DND-41 (cell line): ENCODE measurements at regions not wholly inside any gene's neighbourhood (a gene's known extent, or its start where the extent isn't known, plus 50 kb on each side); places are given as distances from the start of the nearest gene placed in this dataset.

Source experiments
- EZH2 ChIP-seq: IDR thresholded peaks from 3 replicates; pipeline ENCODE4 v1.6.1; 2012; ENCODE audit warnings: borderline replicate concordance, low read depth, mild to moderate bottlenecking, moderate library complexity, low read length, inconsistent platforms; ENCODE audit not compliant: severe bottlenecking
- TF ChIP-seq, protein P1 (sequence below): IDR thresholded peaks from 2 replicates; pipeline ENCODE4 v1.5.1; 2012; ENCODE audit warnings: borderline replicate concordance, low read length, moderate library complexity, mild to moderate bottlenecking; ENCODE audit not compliant: poor library complexity, severe bottlenecking; ENCODE audit errors: extremely low read depth

DNA sequence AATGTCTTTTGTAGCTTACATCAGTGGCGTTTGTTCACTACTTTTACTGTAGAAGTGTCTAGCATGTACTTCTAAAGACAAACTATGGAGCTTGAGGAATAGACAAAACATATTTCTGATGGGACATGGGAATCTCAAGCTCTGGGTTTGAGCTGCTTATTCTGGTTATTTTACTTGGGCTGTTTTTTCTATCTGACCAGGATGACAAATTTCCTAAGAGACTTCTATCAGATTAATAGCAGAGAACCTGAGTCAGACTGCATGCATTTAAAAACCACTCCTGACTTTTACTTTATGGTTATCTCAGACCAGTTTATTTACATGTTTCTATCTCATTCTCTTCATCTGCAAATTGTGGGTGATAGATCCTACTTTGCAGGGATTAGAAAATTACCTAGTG lies 1282.3 kb upstream of the GJE1 start:
- TF ChIP-seq, protein P1, sequence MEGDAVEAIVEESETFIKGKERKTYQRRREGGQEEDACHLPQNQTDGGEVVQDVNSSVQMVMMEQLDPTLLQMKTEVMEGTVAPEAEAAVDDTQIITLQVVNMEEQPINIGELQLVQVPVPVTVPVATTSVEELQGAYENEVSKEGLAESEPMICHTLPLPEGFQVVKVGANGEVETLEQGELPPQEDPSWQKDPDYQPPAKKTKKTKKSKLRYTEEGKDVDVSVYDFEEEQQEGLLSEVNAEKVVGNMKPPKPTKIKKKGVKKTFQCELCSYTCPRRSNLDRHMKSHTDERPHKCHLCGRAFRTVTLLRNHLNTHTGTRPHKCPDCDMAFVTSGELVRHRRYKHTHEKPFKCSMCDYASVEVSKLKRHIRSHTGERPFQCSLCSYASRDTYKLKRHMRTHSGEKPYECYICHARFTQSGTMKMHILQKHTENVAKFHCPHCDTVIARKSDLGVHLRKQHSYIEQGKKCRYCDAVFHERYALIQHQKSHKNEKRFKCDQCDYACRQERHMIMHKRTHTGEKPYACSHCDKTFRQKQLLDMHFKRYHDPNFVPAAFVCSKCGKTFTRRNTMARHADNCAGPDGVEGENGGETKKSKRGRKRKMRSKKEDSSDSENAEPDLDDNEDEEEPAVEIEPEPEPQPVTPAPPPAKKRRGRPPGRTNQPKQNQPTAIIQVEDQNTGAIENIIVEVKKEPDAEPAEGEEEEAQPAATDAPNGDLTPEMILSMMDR = no peak
- TF ChIP-seq EZH2 = no peak
